B cell (primary cell): ENCODE measurements at regions not wholly inside any gene's neighbourhood (a gene's known extent, or its start where the extent isn't known, plus 50 kb on each side); places are given as distances from the start of the nearest gene placed in this dataset.

Experiments used
- CTCF ChIP-seq: fragments of 200-600 bp; IDR thresholded peaks from one replicate; pipeline ENCODE4 v1.8.0; 2022; ENCODE audit warnings: antibody characterized with exemption, mild to moderate bottlenecking
- EZH2 ChIP-seq: IDR thresholded peaks from 2 replicates; pipeline ENCODE4 v1.6.1; 2012; ENCODE audit warnings: borderline replicate concordance, low read depth, mild to moderate bottlenecking, moderate library complexity, low read length; ENCODE audit not compliant: insufficient read depth, poor library complexity, severe bottlenecking

- TF ChIP-seq CTCF (peak; percentile 1), EZH2 (no peak)
Measured at GRCh38 chr2:40721595-40721994, 269.7 kb upstream of the SLC8A1 start.
